ENCODE measurements at regions not wholly inside any gene's neighbourhood (a gene's known extent, or its start where the extent isn't known, plus 50 kb on each side); places are given as distances from the start of the nearest gene placed in this dataset.

GRCh38 chr16:8380311-8380710, 210.0 kb downstream of the TMEM114 start:
- ATAC-seq (ENCODE audit: low read depth) = no peak
- Histone ChIP-seq H3K27ac (ENCODE audit: poor library complexity, severe bottlenecking) (no peak overlapping the region), H3K4me1 (ENCODE audit: insufficient read depth, poor library complexity, severe bottlenecking) (peaks cover 14% of the 10 kb centered on the region), H3K36me3 (ENCODE audit: low read depth) (no peaks in the 10 kb centered on the region), H3K9me3 (ENCODE audit: severe bottlenecking) (no peaks in the 10 kb centered on the region), H3K4me3 (ENCODE audit: severe bottlenecking) (no peak overlapping the region), H3K27me3 (ENCODE audit: insufficient read depth, poor library complexity, severe bottlenecking) (no peaks in the 10 kb centered on the region)
- no peak for TF ChIP-seq CTCF (IDR thresholded peaks at IDR 0.05; ENCODE audit: poor library complexity, severe bottlenecking)
- DNase-seq (ENCODE audit: low spot score) = no peak

GRCh38 chr16:8377864-8378263, 212.4 kb downstream of the TMEM114 start:
- Histone ChIP-seq H3K36me3 (ENCODE audit: low read depth) (no peaks in the 10 kb centered on the region), H3K27me3 (ENCODE audit: insufficient read depth, poor library complexity, severe bottlenecking) (no peaks in the 10 kb centered on the region), H3K4me3 (ENCODE audit: severe bottlenecking) (no peak overlapping the region), H3K4me1 (ENCODE audit: insufficient read depth, poor library complexity, severe bottlenecking) (peaks cover 24% of the 10 kb centered on the region), H3K9me3 (ENCODE audit: severe bottlenecking) (no peaks in the 10 kb centered on the region), H3K27ac (ENCODE audit: poor library complexity, severe bottlenecking) (no peak overlapping the region)
- TF ChIP-seq CTCF (IDR thresholded peaks at IDR 0.05; ENCODE audit: poor library complexity, severe bottlenecking) = no peak
- DNase-seq (ENCODE audit: low spot score) = no peak
- no peak for ATAC-seq (ENCODE audit: low read depth)

- Histone ChIP-seq H3K4me1 (ENCODE audit: insufficient read depth, poor library complexity, severe bottlenecking) (peaks cover 24% of the 10 kb centered on the region), H3K27ac (ENCODE audit: poor library complexity, severe bottlenecking) (no peak overlapping the region), H3K9me3 (ENCODE audit: severe bottlenecking) (no peaks in the 10 kb centered on the region), H3K27me3 (ENCODE audit: insufficient read depth, poor library complexity, severe bottlenecking) (no peaks in the 10 kb centered on the region), H3K4me3 (ENCODE audit: severe bottlenecking) (no peak overlapping the region), H3K36me3 (ENCODE audit: low read depth) (no peaks in the 10 kb centered on the region)
- TF ChIP-seq CTCF (IDR thresholded peaks at IDR 0.05; ENCODE audit: poor library complexity, severe bottlenecking) = no peak
- DNase-seq (ENCODE audit: low spot score) = no peak
- no peak for ATAC-seq (ENCODE audit: low read depth)
Measured at GRCh38 chr16:8376858-8377257, 213.5 kb downstream of the TMEM114 start.

GRCh38 chr16:8376430-8376829, 213.9 kb downstream of the TMEM114 start:
- Histone ChIP-seq H3K9me3 (ENCODE audit: severe bottlenecking) (no peaks in the 10 kb centered on the region), H3K27me3 (ENCODE audit: insufficient read depth, poor library complexity, severe bottlenecking) (no peaks in the 10 kb centered on the region), H3K4me1 (ENCODE audit: insufficient read depth, poor library complexity, severe bottlenecking) (peaks cover 24% of the 10 kb centered on the region), H3K4me3 (ENCODE audit: severe bottlenecking) (no peak overlapping the region), H3K36me3 (ENCODE audit: low read depth) (no peaks in the 10 kb centered on the region), H3K27ac (ENCODE audit: poor library complexity, severe bottlenecking) (no peak overlapping the region)
- ATAC-seq (ENCODE audit: low read depth) = peak; percentile 70
- no peak for TF ChIP-seq CTCF (IDR thresholded peaks at IDR 0.05; ENCODE audit: poor library complexity, severe bottlenecking)
- no peak for DNase-seq (ENCODE audit: low spot score)

- H3K4me1 ChIP-seq (ENCODE audit: insufficient read depth, poor library complexity, severe bottlenecking) = peaks cover 24% of the 10 kb centered on the region
- ATAC-seq (ENCODE audit: low read depth) (peak; percentile 21; the same call in 1 of the 3 replicates), DNase-seq (ENCODE audit: low spot score) (no peak)
- H3K4me3 ChIP-seq (ENCODE audit: severe bottlenecking) = no peak overlapping the region
- no peaks in the 10 kb centered on the region for H3K9me3 ChIP-seq (ENCODE audit: severe bottlenecking)
- H3K27me3 ChIP-seq (ENCODE audit: insufficient read depth, poor library complexity, severe bottlenecking) = no peaks in the 10 kb centered on the region
- no peaks in the 10 kb centered on the region for H3K36me3 ChIP-seq (ENCODE audit: low read depth)
- H3K27ac ChIP-seq (ENCODE audit: poor library complexity, severe bottlenecking) = peak overlapping the region; percentile 41
- TF ChIP-seq CTCF (IDR thresholded peaks at IDR 0.05; ENCODE audit: poor library complexity, severe bottlenecking) = no peak
Measured at GRCh38 chr16:8375232-8375587, 215.1 kb downstream of the TMEM114 start.

Data from RWPE2 (cell line).